22Rv1 (cell line): ENCODE measurements at regions not wholly inside any gene's neighbourhood (a gene's known extent, or its start where the extent isn't known, plus 50 kb on each side); places are given as distances from the start of the nearest gene placed in this dataset.

Source experiments
- CTCF ChIP-seq: fragments of 450-650 bp; IDR thresholded peaks from 2 replicates; pipeline ENCODE4 v1.5.1; 2017; ENCODE audit warnings: mild to moderate bottlenecking
- ZFX ChIP-seq: fragments of 450-650 bp; IDR thresholded peaks from 2 replicates; pipeline ENCODE4 v1.6.1; 2017; ENCODE audit warnings: antibody characterized with exemption, borderline replicate concordance

DNA sequence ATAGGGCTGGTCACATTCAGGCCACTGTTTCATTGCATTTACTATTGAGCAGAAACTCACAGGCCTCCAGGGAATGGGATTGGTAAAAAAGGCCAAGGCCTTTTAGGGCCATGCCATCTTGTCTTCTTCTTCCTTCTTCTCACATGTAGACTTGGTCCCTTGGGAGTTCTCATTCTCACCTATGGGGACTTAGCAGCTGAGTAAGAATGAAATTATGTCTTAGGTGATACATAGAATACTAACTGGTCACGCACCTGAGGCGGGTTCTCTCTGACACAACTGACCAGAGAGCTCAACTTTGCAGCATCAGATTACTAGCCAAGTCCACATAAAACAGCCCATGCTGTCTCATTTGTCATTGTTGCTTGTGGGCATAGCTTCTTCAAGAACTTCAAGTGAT lies 641.8 kb downstream of the EFNA5 start:
- no peak for TF ChIP-seq CTCF
- TF ChIP-seq ZFX, result no peak
